Endothelial cell of umbilical vein (primary cell): ENCODE measurements at regions not wholly inside any gene's neighbourhood (a gene's known extent, or its start where the extent isn't known, plus 50 kb on each side); places are given as distances from the start of the nearest gene placed in this dataset.

Experiments used
- BruUV-seq: library from RNA; stranded (reverse); fragments of 400-500 nt; replicated peaks from 2 replicates; lab custom pipeline; 2021; lab: Mats Ljungman, UMichigan
- CTCF ChIA-PET: fragments of 300-600, 350-600 bp; sonication (Branson Sonifier 250); formaldehyde crosslinking; loops from one replicate; lab custom pipeline; 2021; ENCODE audit warnings: antibody characterized with exemption, inconsistent platforms; lab: Charles Lee
- POLR2A ChIA-PET: fragments of 300-600, 350-600 bp; sonication (Branson Sonifier 250); formaldehyde crosslinking; loops from one replicate; lab custom pipeline; 2021; ENCODE audit warnings: antibody characterized with exemption, inconsistent platforms; lab: Charles Lee
- DNase-seq: peaks from one replicate; pipeline ENCODE4 v3.0.0-alpha.2; 2011; ENCODE audit warnings: low read depth, low spot score
- FAIRE-seq: peaks from 2 replicates; lab custom pipeline; 2011; peaks lifted over from hg19 to GRCh38; lab: Jason Lieb, UNC
- H2AFZ ChIP-seq: 2 replicates; pipeline ENCODE4 v1.6.0; 2012; ENCODE audit warnings: low read depth, low read length, control low read depth, inconsistent platforms
- H3K27ac ChIP-seq: 2 replicates; pipeline ENCODE4 v1.5.1; 2011; ENCODE audit warnings: low read depth, mild to moderate bottlenecking, control low read depth, low read length, moderate library complexity; ENCODE audit not compliant: insufficient read depth
- H3K27me3 ChIP-seq, 2 experiments: 2 replicates each; pipeline versions ENCODE4 v1.6.0 to v1.6.1; 2011; ENCODE audit warnings: low read length in 2 of 2, mixed read lengths in 1 of 2; ENCODE audit not compliant: control insufficient read depth in 2 of 2, insufficient read depth in 2 of 2
- H3K36me3 ChIP-seq, 2 experiments: 2 replicates in 1 of 2; 3 replicates in 1 of 2; pipeline ENCODE4 v1.5.1; 2011; ENCODE audit warnings: low read length in 2 of 2, mild to moderate bottlenecking in 1 of 2, moderate library complexity in 1 of 2; ENCODE audit not compliant: control insufficient read depth in 2 of 2, insufficient read depth in 2 of 2; ENCODE audit errors: extremely low read depth in 1 of 2
- H3K4me1 ChIP-seq: 3 replicates; pipeline ENCODE4 v1.5.1; 2011; ENCODE audit warnings: mild to moderate bottlenecking, low read length; ENCODE audit not compliant: control insufficient read depth, insufficient read depth; ENCODE audit errors: extremely low read depth
- H3K4me2 ChIP-seq: 2 replicates; pipeline ENCODE4 v1.6.1; 2011; ENCODE audit warnings: low read length, control low read depth, mixed read lengths; ENCODE audit not compliant: insufficient read depth
- H3K4me3 ChIP-seq, 3 experiments: fragments of 200-600 bp in 1 of 3; sonication (generic), shearing (Covaris generic) in 1 of 3; replicated peaks in 1 of 3; 2 replicates each; pipeline ENCODE4 v1.5.1; 2011 to 2016; ENCODE audit warnings: control low read depth in 3 of 3, low read length in 3 of 3, mild to moderate bottlenecking in 2 of 3, inconsistent platforms in 1 of 3, low read depth in 1 of 3, moderate library complexity in 1 of 3; ENCODE audit not compliant: insufficient read depth in 1 of 3
- H3K79me2 ChIP-seq: 2 replicates; pipeline ENCODE4 v1.6.0; 2012; ENCODE audit warnings: low read length, inconsistent platforms; ENCODE audit not compliant: control insufficient read depth, insufficient read depth
- H3K9ac ChIP-seq: replicated peaks from 2 replicates; pipeline ENCODE3; 2011; ENCODE audit warnings: low read length, control low read depth; ENCODE audit not compliant: insufficient read depth; ENCODE audit errors: extremely low read depth
- H3K9me1 ChIP-seq: replicated peaks from 3 replicates; pipeline ENCODE4 v1.6.0; 2011; ENCODE audit warnings: mild to moderate bottlenecking, low read length; ENCODE audit not compliant: control insufficient read depth, insufficient read depth; ENCODE audit errors: extremely low read depth
- H3K9me3 ChIP-seq: replicated peaks from 2 replicates; pipeline ENCODE4 v1.5.1; 2012; ENCODE audit warnings: low read length, inconsistent platforms; ENCODE audit not compliant: control insufficient read depth, insufficient read depth
- H4K20me1 ChIP-seq: replicated peaks from 2 replicates; pipeline ENCODE3; 2011; ENCODE audit warnings: mild to moderate bottlenecking, low read length; ENCODE audit not compliant: control insufficient read depth, insufficient read depth; ENCODE audit errors: extremely low read depth
- CTCF ChIP-seq, 2 donors: IDR thresholded peaks; 1 replicate in 1 of 2; 2 replicates in 1 of 2; pipeline ENCODE4 v1.5.1; 2011; ENCODE audit warnings: low read length in 2 of 2, mild to moderate bottlenecking in 2 of 2, moderate library complexity in 2 of 2, control low read depth in 1 of 2, inconsistent platforms in 1 of 2, low read depth in 1 of 2; ENCODE audit not compliant: insufficient read depth in 1 of 2; ENCODE audit errors: extremely low read depth in 1 of 2
- FOS ChIP-seq: IDR thresholded peaks from 2 replicates; pipeline ENCODE4 v1.6.1; 2011; ENCODE audit warnings: mild to moderate bottlenecking, low read length, moderate library complexity, borderline replicate concordance; ENCODE audit not compliant: insufficient read depth
- GATA2 ChIP-seq: IDR thresholded peaks from 2 replicates; pipeline ENCODE4 v1.7.0; 2011; ENCODE audit warnings: low read depth, mild to moderate bottlenecking, moderate library complexity, mixed read lengths, low read length; ENCODE audit not compliant: insufficient read length, insufficient read depth
- JUN ChIP-seq: IDR thresholded peaks from 2 replicates; pipeline ENCODE4 v1.6.1; 2011; ENCODE audit warnings: borderline replicate concordance, low read depth; ENCODE audit not compliant: insufficient read length, insufficient read depth
- MAX ChIP-seq: IDR thresholded peaks from 2 replicates; pipeline ENCODE4 v1.6.1; 2011; ENCODE audit not compliant: insufficient read depth, insufficient read length
- MYC ChIP-seq: IDR thresholded peaks from one replicate; pipeline ENCODE4 v1.6.1; 2011; ENCODE audit warnings: mild to moderate bottlenecking, low read depth, low read length
- POLR2A ChIP-seq: IDR thresholded peaks from 2 replicates; pipeline ENCODE4 v1.6.1; 2012; ENCODE audit warnings: low read depth, mild to moderate bottlenecking, control low read depth, low read length
- POLR2AphosphoS5 ChIP-seq: IDR thresholded peaks from 2 replicates; pipeline ENCODE4 v1.6.1; 2012; ENCODE audit warnings: low read depth, mild to moderate bottlenecking, control low read depth, low read length, moderate library complexity; ENCODE audit not compliant: insufficient read depth
- dilution Hi-C: fragments of 300-500 bp; cut with MboI; formaldehyde crosslinking; loops from one replicate; pipeline ENCODE4 v1.15.0; 2019; ENCODE audit warnings: low sequenced_read_pairs; ENCODE audit not compliant: extremely low pct_ligation_motif_present
- intact Hi-C: fragments of 100-400 bp; cut with micrococcal nuclease; formaldehyde crosslinking; loops from one replicate; pipeline ENCODE4 v1.10.0; 2022

GRCh38 chr9:85142968-85143367 lies 473.4 kb downstream of the NTRK2 start:
- H2AFZ ChIP-seq = no peak overlapping the region
- TF ChIP-seq CTCF (IDR thresholded peaks at IDR 0.05; ENCODE audit: extremely low read depth in 1 of 2, insufficient read depth in 1 of 2, low read depth in 1 of 2, low read length in 2 of 2) (peak in 1 of 2 donors; percentile 45), MYC (no peak)
- intact Hi-C loops = loop anchor here (5.0 kb wide), 1 partner anchor 746 kb away; no protein-coding TSS in a partner anchor
- no peak overlapping the region for H3K4me3 ChIP-seq
- H3K79me2 ChIP-seq = no peaks in the 10 kb centered on the region
- no peaks in the 10 kb centered on the region for H3K9me3 ChIP-seq
- BruUV-seq = no TSS peak
- no peaks in the 10 kb centered on the region for H3K4me1 ChIP-seq
- ChIA-PET CTCF (interaction anchor here (0.7 to 4.6 kb wide), 11 partner anchors 9 to 746 kb away, joined by 3 to 37 read pairs (median 3); no protein-coding TSS in a partner anchor), POLR2A (interaction anchor here (0.6 kb wide), 1 partner anchor 743 kb away, joined by 7 read pairs; no protein-coding TSS in a partner anchor)
- no peaks in the 10 kb centered on the region for H3K9me1 ChIP-seq
- H3K9ac ChIP-seq = no peak overlapping the region
- no peaks in the 10 kb centered on the region for H4K20me1 ChIP-seq
- no peak overlapping the region for H3K4me2 ChIP-seq
- dilution Hi-C loops = no loop called here
- DNase-seq = peak; percentile 9
- H3K36me3 ChIP-seq = no peaks in the 10 kb centered on the region
- H3K27ac ChIP-seq = no peak overlapping the region
- FAIRE-seq = no peak
- peaks cover 0 to 3% of the 10 kb centered on the region in 2 experiments for H3K27me3 ChIP-seq

GRCh38 chr9:85142496-85142911 lies 473.0 kb downstream of the NTRK2 start:
- H3K4me3 ChIP-seq = no peak overlapping the region
- no peak overlapping the region for H2AFZ ChIP-seq
- no peak for TF ChIP-seq POLR2A
- TF ChIP-seq MYC = no peak
- no peak for TF ChIP-seq FOS
- TF ChIP-seq POLR2AphosphoS5 = no peak
- TF ChIP-seq MAX = no peak
- no peak for TF ChIP-seq GATA2
- TF ChIP-seq JUN = no peak
- no peak for TF ChIP-seq CTCF (IDR thresholded peaks at IDR 0.05; ENCODE audit: extremely low read depth in 1 of 2, insufficient read depth in 1 of 2, low read depth in 1 of 2, low read length in 2 of 2)
- H3K4me1 ChIP-seq = no peaks in the 10 kb centered on the region
- dilution Hi-C loops = no loop called here
- H3K27me3 ChIP-seq = peaks cover 0 to 3% of the 10 kb centered on the region in 2 experiments
- no peak overlapping the region for H3K4me2 ChIP-seq
- no TSS peak for BruUV-seq
- H3K9me3 ChIP-seq = no peaks in the 10 kb centered on the region
- H4K20me1 ChIP-seq = no peaks in the 10 kb centered on the region
- no peaks in the 10 kb centered on the region for H3K9me1 ChIP-seq
- no peaks in the 10 kb centered on the region for H3K79me2 ChIP-seq
- H3K9ac ChIP-seq = no peak overlapping the region
- ChIA-PET CTCF (interaction anchor here (0.9 to 4.6 kb wide), 8 partner anchors 20 to 746 kb away, joined by 3 to 37 read pairs (median 4); no protein-coding TSS in a partner anchor), POLR2A (no interaction called here)
- intact Hi-C loops = loop anchor here (5.0 kb wide), 1 partner anchor 745 kb away; no protein-coding TSS in a partner anchor
- no peak for DNase-seq
- no peaks in the 10 kb centered on the region for H3K36me3 ChIP-seq
- H3K27ac ChIP-seq = no peak overlapping the region
- FAIRE-seq = no peak
